ENCODE measurements at regions not wholly inside any gene's neighbourhood (a gene's known extent, or its start where the extent isn't known, plus 50 kb on each side); places are given as distances from the start of the nearest gene placed in this dataset.

DNA sequence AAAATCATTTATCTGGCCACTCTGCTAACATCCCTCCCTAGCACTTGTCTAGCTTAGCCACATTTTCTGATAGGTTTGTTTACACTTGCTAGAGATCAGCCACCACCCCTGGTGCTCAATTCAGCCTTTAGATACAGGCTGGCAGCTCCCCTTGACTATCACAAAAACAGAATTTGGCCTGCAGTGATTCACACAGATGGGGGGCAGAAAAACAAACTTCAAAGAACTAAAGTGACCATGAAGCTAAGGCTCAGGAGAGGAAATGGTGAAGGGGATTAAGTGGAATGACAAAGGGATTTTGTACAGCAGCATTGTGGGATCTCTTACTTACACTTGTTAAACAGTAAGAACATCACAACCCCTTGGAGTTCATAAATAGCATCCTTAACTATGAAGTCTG, 1718.0 kb upstream of the PCDH7 start:
- Histone ChIP-seq H3K4me1 (no peaks in the 10 kb centered on the region), H3K27ac (no peak overlapping the region), H3K27me3 (no peaks in the 10 kb centered on the region), H3K9me3 (peaks cover 0 to 8% (median 0%) of the 10 kb centered on the region in 3 donors), H3K36me3 (no peaks in the 10 kb centered on the region), H3K4me3 (no peak overlapping the region)
- no peak for TF ChIP-seq POLR2A (IDR thresholded peaks at IDR 0.05)
- TF ChIP-seq, protein P1, sequence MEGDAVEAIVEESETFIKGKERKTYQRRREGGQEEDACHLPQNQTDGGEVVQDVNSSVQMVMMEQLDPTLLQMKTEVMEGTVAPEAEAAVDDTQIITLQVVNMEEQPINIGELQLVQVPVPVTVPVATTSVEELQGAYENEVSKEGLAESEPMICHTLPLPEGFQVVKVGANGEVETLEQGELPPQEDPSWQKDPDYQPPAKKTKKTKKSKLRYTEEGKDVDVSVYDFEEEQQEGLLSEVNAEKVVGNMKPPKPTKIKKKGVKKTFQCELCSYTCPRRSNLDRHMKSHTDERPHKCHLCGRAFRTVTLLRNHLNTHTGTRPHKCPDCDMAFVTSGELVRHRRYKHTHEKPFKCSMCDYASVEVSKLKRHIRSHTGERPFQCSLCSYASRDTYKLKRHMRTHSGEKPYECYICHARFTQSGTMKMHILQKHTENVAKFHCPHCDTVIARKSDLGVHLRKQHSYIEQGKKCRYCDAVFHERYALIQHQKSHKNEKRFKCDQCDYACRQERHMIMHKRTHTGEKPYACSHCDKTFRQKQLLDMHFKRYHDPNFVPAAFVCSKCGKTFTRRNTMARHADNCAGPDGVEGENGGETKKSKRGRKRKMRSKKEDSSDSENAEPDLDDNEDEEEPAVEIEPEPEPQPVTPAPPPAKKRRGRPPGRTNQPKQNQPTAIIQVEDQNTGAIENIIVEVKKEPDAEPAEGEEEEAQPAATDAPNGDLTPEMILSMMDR (IDR thresholded peaks at IDR 0.05), result no peak
- intact Hi-C loops (cut with DNase I), result no loop called here
- DNase-seq, result no peak

DNA sequence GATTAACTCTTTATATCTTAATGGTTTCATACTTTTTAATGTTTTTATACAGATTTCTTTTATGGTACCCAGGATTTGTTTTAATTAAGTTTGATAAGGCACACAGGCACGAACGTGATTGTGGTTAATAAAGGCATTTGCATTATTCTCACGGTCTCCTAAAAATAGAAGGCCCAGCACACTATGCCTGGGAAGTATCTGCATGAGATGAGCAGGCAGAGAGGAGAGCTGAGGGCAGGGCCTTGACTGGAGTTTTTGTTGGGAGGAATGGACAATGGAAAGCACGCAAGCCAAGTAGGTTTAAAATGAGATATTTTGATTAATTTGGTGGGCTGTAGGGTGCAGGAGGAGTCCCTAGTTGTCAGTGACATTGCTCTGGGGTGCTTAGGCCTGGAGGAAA, 1714.3 kb upstream of the PCDH7 start:
- Histone ChIP-seq H3K27me3 (no peaks in the 10 kb centered on the region), H3K4me3 (no peak overlapping the region), H3K36me3 (no peaks in the 10 kb centered on the region), H3K4me1 (no peaks in the 10 kb centered on the region), H3K27ac (no peak overlapping the region), H3K9me3 (no peaks in the 10 kb centered on the region)
- TF ChIP-seq, protein P1 (IDR thresholded peaks at IDR 0.05), result no peak
- no peak for DNase-seq
- intact Hi-C loops (cut with DNase I), result no loop called here
- 64 to 70% methylated on average over 4 of the region's 4 CpGs for WGBS, 2 donors

DNA sequence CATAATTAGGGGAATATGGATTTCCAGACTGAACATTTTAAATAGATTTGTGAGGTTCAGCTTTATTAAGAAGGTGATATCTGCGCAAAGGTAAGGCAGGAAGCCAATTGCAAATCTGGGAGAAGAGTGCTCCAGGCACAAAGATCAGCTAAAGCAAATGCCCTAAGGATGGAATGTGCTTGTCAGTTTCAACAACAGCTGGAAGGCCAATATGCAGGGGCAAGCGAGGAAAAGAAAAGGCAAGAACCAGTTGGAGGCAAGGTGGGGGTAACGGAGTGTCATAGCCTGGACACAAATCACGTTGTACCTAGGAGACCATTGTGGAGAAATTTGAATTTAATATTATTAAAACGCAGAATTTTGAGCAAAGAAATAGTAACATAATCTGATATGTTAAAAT, 1710.3 kb upstream of the PCDH7 start:
- Histone ChIP-seq H3K27ac (no peak overlapping the region), H3K4me1 (no peaks in the 10 kb centered on the region), H3K4me3 (no peak overlapping the region), H3K9me3 (no peaks in the 10 kb centered on the region), H3K36me3 (no peaks in the 10 kb centered on the region), H3K27me3 (no peaks in the 10 kb centered on the region)
- 52 to 56% methylated on average over 5 of the region's 5 CpGs for WGBS, 2 donors
- TF ChIP-seq POLR2A (IDR thresholded peaks at IDR 0.05), result no peak
- TF ChIP-seq, protein P1 (IDR thresholded peaks at IDR 0.05), result no peak
- intact Hi-C loops (cut with DNase I), result no loop called here
- DNase-seq, result no peak

DNA sequence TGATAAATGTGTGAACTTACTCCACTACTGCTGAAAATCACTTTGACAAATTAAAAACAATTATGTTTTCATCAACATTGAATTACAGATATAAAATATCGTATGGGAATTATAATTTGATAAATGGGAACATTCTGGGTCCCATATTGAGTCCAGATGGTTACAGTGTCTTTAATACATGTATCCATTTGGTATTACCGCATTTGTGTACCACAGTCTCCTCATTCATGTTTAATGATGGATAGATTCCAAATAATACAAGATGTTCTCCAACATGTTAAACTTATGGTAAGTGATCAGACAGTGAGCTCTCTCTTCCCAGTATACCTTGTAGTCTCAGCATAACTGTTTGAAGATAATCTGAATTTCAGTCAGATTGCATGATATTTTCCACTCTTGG, 1706.8 kb upstream of the PCDH7 start:
- Histone ChIP-seq H3K4me1 (no peaks in the 10 kb centered on the region), H3K4me3 (no peak overlapping the region), H3K36me3 (no peaks in the 10 kb centered on the region), H3K27me3 (no peaks in the 10 kb centered on the region), H3K27ac (no peak overlapping the region), H3K9me3 (no peaks in the 10 kb centered on the region)
- TF ChIP-seq POLR2A (IDR thresholded peaks at IDR 0.05), result no peak
- TF ChIP-seq, protein P1 (IDR thresholded peaks at IDR 0.05), result no peak
- intact Hi-C loops (cut with DNase I), result no loop called here
- WGBS, 2 donors, result 38 to 55% methylated on average over 2 of the region's 2 CpGs
- DNase-seq, result no peak

DNA sequence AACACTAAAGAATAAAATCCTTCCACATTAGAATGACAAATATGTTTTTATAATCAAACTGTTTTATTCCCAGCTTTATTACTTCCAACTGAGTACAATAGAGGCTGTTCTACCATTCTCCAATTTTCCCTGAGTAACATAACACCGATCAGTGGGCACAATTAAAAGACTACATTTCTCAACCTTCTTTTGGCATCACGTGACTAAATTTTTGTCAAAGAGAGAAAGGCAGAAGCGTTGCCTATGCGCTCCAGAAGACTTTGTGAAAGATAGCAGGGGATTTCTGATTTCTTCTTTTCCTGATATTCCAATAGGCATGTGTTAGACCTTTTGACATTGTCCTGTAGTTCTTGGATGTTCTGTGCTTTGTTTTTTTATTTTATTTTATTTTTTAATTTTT, 1705.6 kb upstream of the PCDH7 start:
- no peak for TF ChIP-seq POLR2A (IDR thresholded peaks at IDR 0.05)
- TF ChIP-seq, protein P1 (IDR thresholded peaks at IDR 0.05), result no peak
- WGBS, 2 donors, result 80 to 86% methylated on average over 4 of the region's 4 CpGs
- H3K9me3 ChIP-seq, result no peaks in the 10 kb centered on the region
- no peak for DNase-seq
- no peak overlapping the region for H3K4me3 ChIP-seq
- H3K36me3 ChIP-seq, result no peaks in the 10 kb centered on the region
- intact Hi-C loops (cut with DNase I), result no loop called here
- H3K4me1 ChIP-seq, result no peaks in the 10 kb centered on the region
- no peak overlapping the region for H3K27ac ChIP-seq
- no peaks in the 10 kb centered on the region for H3K27me3 ChIP-seq
